ENCODE measurements at regions not wholly inside any gene's neighbourhood (a gene's known extent, or its start where the extent isn't known, plus 50 kb on each side); places are given as distances from the start of the nearest gene placed in this dataset.

DNA sequence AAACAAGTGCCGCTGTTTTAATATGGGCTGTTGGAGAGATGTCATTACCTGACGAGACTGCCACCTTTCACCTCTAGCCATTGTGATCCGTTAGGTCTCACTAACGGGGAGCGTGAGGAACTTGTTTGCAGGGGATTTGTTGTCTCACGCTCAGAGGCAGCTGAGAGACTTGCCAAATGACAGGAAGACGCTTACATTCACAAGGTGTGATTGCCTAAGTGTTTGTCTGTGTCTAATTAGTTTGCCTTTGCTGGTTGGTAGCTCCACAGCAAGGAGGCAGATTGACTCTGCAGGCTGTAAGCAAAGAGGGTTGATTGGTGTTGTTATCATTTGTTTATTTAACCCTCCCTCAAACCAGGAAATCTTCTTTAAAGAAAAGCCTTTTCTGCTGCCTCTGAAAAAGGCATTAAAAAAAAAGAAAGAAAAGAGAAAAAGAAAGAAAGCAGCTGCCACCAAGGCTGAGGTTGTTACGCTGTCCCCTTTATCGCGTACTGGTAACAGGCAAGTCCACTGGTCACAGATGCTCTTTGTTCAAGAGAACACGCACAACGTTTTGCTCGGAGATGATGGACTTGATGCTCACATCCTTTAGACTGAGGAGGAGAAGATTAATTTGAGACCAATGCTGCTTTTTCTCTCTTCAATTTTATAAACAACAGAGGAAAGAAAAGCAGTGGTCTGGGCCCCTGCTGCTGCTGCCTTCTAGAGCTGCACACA, 203.9 kb downstream of the ZNF326 start:
- no peak for DNase-seq (ENCODE audit: low read depth, low spot score)

GRCh38 chr1:90193116-90193515, 198.2 kb downstream of the ZNF326 start:
- no peak for DNase-seq (ENCODE audit: low read depth, low spot score)
- H3K4me3 ChIP-seq (ENCODE audit: low read length): no peak overlapping the region

More for the DNA sequence above, 203.9 kb downstream of the ZNF326 start:
- H3K4me3 ChIP-seq (ENCODE audit: low read length): no peak overlapping the region

GRCh38 chr1:90192408-90192807, 197.5 kb downstream of the ZNF326 start:
- no peak for DNase-seq (ENCODE audit: low read depth, low spot score)
- H3K4me3 ChIP-seq (ENCODE audit: low read length): no peak overlapping the region

DNA sequence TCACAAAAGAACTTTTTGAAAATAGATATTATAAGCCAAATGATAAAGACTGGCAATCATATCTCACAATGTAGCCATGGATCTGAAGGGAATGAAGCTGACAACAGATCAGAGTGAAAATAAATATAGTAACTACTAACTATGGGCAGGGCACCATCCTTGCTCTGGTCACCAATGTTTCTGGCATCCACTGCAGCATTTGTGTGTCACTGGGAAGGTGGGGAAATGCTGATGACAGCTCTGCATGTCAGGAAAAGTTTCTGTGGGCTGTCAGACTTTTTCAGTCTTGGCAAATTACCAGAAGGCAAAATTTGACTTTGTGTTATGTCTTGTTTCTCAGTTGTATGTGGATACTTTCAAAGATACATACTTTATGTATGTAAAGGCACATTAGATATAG, 195.6 kb downstream of the ZNF326 start:
- no peak overlapping the region for H3K4me3 ChIP-seq (ENCODE audit: low read length)
- DNase-seq (ENCODE audit: low read depth, low spot score): no peak

DNA sequence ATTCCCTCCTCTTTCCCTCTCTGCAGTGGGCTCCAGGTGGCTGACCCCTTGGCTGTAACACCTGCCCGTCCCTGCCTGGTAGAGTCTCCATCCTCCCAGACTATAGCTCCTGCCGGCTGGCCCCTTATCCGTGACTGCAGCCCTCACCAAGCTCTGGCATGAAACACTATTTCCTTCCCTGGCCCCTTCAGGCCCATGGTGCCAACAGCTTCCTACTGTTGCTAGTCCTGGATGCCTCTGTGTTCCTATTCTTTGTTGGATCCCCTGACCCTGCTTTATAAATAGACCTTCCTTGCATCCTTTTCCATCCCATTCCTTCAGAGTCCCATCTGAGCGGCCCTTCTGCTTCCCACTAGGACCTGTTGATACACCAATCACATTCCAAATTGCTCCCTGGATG, 195.0 kb downstream of the ZNF326 start:
- no peak for DNase-seq (ENCODE audit: low read depth, low spot score)
- H3K4me3 ChIP-seq (ENCODE audit: low read length): no peak overlapping the region

DNA sequence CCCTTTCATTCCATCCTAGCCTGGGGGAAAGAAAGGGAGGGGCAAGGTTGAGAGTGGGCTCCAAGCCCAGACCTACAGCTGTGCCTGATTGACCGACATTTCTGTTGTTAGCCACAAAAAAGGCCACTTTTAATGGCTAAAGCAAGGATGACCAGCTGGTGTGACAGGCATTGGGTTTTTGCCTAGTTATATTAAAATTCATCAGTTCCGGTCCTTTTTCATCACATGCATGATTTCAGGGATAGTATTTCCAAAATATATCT, 192.3 kb downstream of the ZNF326 start:
- no peak for DNase-seq (ENCODE audit: low read depth, low spot score)

DNA sequence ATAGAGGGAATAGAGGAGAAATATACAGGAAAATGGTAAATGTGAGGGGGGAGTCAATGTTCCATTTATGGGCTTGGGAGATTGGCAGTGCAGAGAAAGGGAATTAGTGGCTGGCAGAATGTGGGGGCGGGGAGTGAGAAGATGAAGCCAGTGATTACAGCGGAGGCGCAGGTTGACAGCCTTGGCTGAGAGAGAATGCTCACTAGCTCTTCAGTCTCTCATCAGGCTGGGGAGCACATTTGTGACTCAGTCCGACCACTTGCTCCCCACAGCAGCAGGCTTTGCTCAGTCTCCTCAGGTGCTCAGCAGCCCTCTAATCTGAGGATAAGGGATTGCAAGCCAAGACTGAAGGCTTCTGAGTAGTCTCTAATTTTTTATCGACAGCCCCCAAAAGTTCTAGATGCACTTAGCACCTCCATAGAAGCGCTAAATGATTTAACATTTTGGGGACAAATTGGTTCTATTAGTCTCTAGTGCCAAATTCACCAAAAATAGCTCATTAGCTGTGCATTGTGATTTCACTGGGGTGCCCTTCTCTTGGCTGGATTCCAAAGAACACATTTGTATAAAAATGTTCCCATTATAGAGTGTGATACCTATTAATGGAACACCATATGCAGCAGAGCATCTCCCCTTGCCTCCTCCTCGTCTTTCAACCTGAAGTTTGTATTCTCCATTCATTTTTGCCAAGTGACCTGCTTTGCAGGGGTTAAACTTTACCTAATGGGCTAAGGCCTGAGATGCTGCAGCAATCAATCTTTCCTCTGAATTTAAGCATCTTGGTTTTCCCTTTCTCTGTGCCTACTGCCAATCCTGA, 191.8 kb downstream of the ZNF326 start:
- no peak overlapping the region for H3K4me3 ChIP-seq (ENCODE audit: low read length)
- DNase-seq (ENCODE audit: low read depth, low spot score): no peak

More for the DNA sequence above, 192.3 kb downstream of the ZNF326 start:
- no peak overlapping the region for H3K4me3 ChIP-seq (ENCODE audit: low read length)

- no peak for DNase-seq (ENCODE audit: low read depth, low spot score)
Measured at GRCh38 chr1:90176530-90176929, 181.6 kb downstream of the ZNF326 start.

DNA sequence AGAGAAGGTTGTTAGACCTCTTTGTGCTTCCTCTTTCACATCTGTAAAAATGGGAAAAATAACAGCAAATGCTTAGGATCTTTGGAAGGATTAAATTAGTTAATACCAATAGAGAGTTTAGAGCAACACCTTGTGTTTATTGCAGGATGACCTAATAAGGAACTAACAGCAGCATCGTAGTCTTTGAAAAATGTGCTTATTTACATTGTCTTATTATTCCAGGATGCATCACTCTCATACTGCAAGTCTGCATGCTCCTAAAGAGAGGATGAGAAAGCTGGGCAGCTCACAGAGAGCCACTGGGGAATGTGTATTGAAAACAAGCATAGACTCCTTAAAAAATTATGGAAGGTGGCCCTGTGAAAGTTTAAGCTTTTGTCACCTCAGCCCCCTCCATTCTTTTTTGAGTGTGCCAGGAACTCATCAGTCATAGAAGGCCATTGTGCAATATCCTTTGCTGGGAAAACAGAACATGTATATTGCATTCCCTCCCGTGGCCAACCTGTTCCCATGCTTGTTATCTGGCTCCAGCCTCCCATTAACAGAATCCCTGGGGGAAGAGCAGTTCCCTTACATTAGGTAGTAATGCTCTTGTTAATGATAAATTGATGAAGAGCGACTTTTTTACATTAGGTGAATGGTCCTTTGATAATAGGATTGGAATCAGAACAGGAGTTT, 180.7 kb downstream of the ZNF326 start:
- no peak for DNase-seq (ENCODE audit: low read depth, low spot score)
- no peak overlapping the region for H3K4me3 ChIP-seq (ENCODE audit: low read length)

More at GRCh38 chr1:90176530-90176929, 181.6 kb downstream of the ZNF326 start:
- no peak overlapping the region for H3K4me3 ChIP-seq (ENCODE audit: low read length)

GRCh38 chr1:90174246-90174645, 179.3 kb downstream of the ZNF326 start:
- no peak for DNase-seq (ENCODE audit: low read depth, low spot score)
- H3K4me3 ChIP-seq (ENCODE audit: low read length): no peak overlapping the region

- no peak overlapping the region for H3K4me3 ChIP-seq (ENCODE audit: low read length)
- no peak for DNase-seq (ENCODE audit: low read depth, low spot score)
Measured at GRCh38 chr1:90162216-90162615, 167.3 kb downstream of the ZNF326 start.

GRCh38 chr1:90161625-90162024, 166.7 kb downstream of the ZNF326 start:
- no peak for DNase-seq (ENCODE audit: low read depth, low spot score)

DNA sequence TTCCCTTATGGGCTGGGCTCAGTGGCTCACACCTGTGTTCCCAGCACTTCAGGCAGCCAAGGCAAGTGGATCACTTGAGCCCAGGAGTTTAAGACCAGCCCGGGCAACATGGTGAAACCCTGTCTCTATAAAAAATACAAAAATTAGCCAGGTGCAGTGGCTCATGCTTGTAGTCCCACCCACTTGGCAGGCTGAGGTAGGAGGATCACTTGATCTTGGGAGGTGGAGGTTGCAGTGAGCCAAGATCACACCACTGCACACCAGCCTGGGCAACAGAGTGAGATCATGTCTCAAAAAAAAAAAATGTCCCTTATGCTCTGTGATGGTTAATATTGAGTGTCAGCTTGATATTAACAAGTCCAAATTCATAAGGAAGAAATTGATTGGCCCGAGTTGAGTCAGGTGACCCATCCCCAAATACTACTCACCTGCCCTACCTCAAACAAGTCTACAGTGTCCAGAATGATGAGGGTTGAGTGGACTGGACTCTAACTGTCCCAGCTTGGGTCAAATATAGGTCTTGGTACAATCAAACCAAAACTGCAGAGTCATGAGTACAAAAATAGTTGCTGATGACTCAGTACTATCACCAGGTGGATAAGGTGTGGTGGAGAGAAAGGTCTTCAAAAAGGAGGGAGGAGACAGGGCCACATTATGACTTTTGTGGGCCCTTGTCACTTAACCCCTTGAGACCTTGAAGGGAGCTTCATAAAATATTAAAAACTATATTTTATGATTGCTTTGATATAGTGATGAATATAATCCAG, 161.0 kb downstream of the ZNF326 start:
- H3K4me3 ChIP-seq (ENCODE audit: low read length): no peak overlapping the region
- DNase-seq (ENCODE audit: low read depth, low spot score): no peak

More at GRCh38 chr1:90161625-90162024, 166.7 kb downstream of the ZNF326 start:
- H3K4me3 ChIP-seq (ENCODE audit: low read length): no peak overlapping the region

- no peak for DNase-seq (ENCODE audit: low read depth, low spot score)
- H3K4me3 ChIP-seq (ENCODE audit: low read length): no peak overlapping the region
Measured at GRCh38 chr1:90154711-90155110, 159.8 kb downstream of the ZNF326 start.

DNA sequence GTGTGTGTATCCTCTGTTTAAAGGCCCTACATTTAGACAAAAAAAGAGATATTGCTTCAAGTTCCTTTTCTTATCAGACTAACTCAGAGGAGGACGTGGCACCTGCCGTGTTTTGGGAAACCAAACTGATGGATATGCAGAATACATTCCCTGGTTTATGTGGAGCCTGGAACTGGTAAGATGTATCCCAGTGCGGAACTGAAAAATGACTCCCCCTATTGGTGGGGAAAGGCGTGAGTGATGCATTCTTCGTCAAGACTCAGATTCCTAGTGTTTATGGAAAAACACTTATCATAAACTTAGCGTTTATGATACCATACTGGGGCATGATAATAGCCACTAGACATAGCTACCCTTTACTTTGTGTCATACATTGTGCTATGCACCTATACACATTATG, 154.2 kb downstream of the ZNF326 start:
- DNase-seq (ENCODE audit: low read depth, low spot score): no peak
- no peak overlapping the region for H3K4me3 ChIP-seq (ENCODE audit: low read length)

- no peak for DNase-seq (ENCODE audit: low read depth, low spot score)
- no peak overlapping the region for H3K4me3 ChIP-seq (ENCODE audit: low read length)
Measured at GRCh38 chr1:90147093-90147492, 152.2 kb downstream of the ZNF326 start.

GRCh38 chr1:90144820-90145219, 149.9 kb downstream of the ZNF326 start:
- no peak overlapping the region for H3K4me3 ChIP-seq (ENCODE audit: low read length)
- DNase-seq (ENCODE audit: low read depth, low spot score): no peak

DNA sequence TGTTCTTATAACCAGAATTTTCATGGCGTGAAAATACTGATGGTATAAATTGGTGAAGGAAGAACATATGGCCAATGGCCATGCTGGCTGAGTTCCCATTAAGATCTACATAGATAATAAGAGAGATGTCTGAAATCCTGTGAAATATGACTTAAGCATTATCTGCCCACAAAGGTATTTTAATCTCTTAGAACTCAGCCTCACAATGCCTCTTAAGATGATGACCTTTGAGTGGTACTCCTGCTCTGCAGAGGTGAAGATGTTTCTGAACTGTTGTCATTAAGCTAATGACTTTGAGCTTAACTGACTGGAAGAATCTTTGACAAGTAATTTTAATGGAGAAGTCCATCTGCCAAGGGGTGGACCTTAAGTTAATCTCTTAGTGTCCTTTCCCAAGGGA, 148.7 kb downstream of the ZNF326 start:
- H3K4me3 ChIP-seq (ENCODE audit: low read length): no peak overlapping the region
- DNase-seq (ENCODE audit: low read depth, low spot score): no peak

DNA sequence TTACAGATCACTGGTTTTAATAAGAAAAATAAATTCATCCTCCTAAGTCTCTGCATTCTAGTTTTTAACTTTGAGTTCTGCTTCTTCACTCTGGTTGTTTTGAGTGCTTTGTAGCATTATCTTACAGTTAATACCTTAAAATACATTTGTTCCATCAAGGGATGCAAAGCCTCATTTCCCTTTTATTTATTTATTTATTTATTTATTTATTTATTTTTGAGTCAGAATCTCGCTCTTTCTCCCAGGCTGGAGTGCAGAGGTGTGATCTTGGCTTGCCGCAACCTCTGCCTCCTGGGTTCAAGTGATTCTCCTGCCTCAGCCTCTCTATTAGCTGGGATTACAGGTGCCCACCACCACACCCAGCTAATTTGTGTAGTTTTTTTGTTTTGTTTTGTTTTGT, 147.8 kb downstream of the ZNF326 start:
- DNase-seq (ENCODE audit: low read depth, low spot score): no peak
- H3K4me3 ChIP-seq (ENCODE audit: low read length): no peak overlapping the region

DNA sequence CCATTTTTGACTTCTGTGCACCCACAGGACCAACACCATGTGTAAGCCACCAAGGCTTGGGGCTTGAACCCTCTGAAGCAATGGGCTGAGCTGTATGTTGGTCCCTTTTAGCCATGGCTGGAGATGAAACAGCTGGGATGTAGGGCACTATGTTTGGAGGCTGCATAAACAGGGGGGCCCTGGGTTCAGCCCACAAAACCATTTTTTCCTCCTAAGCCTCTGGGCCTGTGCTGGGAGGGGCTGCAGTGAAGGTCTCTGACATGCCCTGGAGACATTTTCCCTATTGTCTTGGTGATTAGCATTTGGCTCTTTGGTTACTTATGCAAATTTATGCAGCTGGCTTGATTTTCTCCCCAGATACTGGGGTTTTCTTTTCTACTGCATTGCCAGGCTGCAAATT, 144.9 kb downstream of the ZNF326 start:
- no peak for DNase-seq (ENCODE audit: low read depth, low spot score)
- H3K4me3 ChIP-seq (ENCODE audit: low read length): no peak overlapping the region

Measured in Jurkat, Clone E6-1 (cell line).